Peyer's patch (tissue), 4 donors: ENCODE measurements at regions not wholly inside any gene's neighbourhood (a gene's known extent, or its start where the extent isn't known, plus 50 kb on each side); places are given as distances from the start of the nearest gene placed in this dataset.

Experiments used
- DNase-seq, 3 donors: peaks; one replicate each; pipeline ENCODE4 v3.0.0-alpha.2; 2017 to 2019
- H3K27ac ChIP-seq, 4 donors: fragments of 200-600 bp; sonication (generic); one replicate each; pipeline ENCODE4 v1.5.1; 2016 to 2019
- H3K27me3 ChIP-seq, 2 donors: fragments of 200-600 bp; sonication (generic); one replicate each; pipeline ENCODE4 v1.5.1; 2019
- H3K36me3 ChIP-seq, 3 donors: fragments of 200-600 bp; sonication (generic); one replicate each; pipeline ENCODE4 v1.5.1; 2016 to 2019
- H3K4me1 ChIP-seq, 4 donors: fragments of 200-600 bp; sonication (generic); one replicate each; pipeline ENCODE4 v1.5.1; 2016 to 2019
- H3K4me3 ChIP-seq, 4 donors: fragments of 200-600 bp; sonication (generic); 1 replicate in 3 of 4; 2 replicates in 1 of 4; pipeline ENCODE4 v1.5.1; 2016 to 2019; ENCODE audit warnings: mild to moderate bottlenecking in 1 of 4
- H3K9me3 ChIP-seq, 4 donors: fragments of 200-600 bp; sonication (generic); one replicate each; pipeline ENCODE4 v1.5.1; 2016 to 2019; ENCODE audit warnings: mild to moderate bottlenecking in 1 of 4
- CTCF ChIP-seq, 6 experiments: fragments of 450-650 bp in 4 of 6; fragments of 200-600 bp in 2 of 6; sonication (generic) in 1 of 6; IDR thresholded peaks; one replicate each; pipeline ENCODE4 v1.5.1; 2017 to 2019; ENCODE audit warnings: antibody characterized with exemption in 6 of 6, mild to moderate bottlenecking in 3 of 6, moderate library complexity in 1 of 6
- POLR2A ChIP-seq, 2 donors: fragments of 450-650 bp; IDR thresholded peaks; one replicate each; pipeline ENCODE4 v1.5.1; 2017; ENCODE audit warnings: antibody characterized with exemption in 2 of 2, mild to moderate bottlenecking in 2 of 2, moderate library complexity in 2 of 2

GRCh38 chr9:81459591-81459990, 229.8 kb downstream of the TLE1 start:
- H3K27ac ChIP-seq = no peak overlapping the region
- no peaks in the 10 kb centered on the region for H3K4me1 ChIP-seq
- no peaks in the 10 kb centered on the region for H3K36me3 ChIP-seq
- no peaks in the 10 kb centered on the region for H3K27me3 ChIP-seq
- no peak overlapping the region for H3K4me3 ChIP-seq
- TF ChIP-seq POLR2A (IDR thresholded peaks at IDR 0.05) (no peak), CTCF (IDR thresholded peaks at IDR 0.05) (no peak)
- DNase-seq = no peak
- no peaks in the 10 kb centered on the region for H3K9me3 ChIP-seq

DNA sequence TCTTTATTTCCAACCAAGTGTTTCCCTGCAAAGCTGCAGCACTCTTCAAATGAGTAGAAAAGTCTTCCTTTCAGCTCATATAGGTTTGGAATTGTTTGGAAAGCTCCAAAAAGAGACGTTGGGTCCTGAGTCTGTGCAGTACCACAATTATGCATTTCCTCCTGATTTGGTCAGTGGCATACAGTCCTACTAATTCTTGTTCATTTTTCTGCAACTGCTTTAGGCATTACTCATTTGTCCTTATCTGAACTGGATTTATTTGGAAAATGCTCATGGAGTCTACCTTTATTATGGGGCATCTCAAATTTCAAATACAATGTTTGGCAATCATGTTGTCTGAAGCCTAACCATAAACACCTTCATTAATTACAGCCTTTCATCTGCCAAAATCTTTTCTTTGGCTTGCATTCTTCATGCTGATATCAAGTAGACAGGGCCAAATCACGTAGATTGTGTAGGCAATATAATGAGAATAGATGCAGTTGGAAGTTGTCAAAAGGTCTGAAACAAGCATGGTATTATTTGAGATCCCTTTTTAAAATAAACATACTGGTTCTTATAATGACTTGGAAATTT, 232.8 kb downstream of the TLE1 start:
- no peak for DNase-seq
- Histone ChIP-seq H3K27me3 (no peaks in the 10 kb centered on the region), H3K4me3 (no peak overlapping the region), H3K36me3 (no peaks in the 10 kb centered on the region), H3K4me1 (no peaks in the 10 kb centered on the region), H3K27ac (no peak overlapping the region), H3K9me3 (no peaks in the 10 kb centered on the region)
- TF ChIP-seq CTCF (IDR thresholded peaks at IDR 0.05) (no peak), POLR2A (IDR thresholded peaks at IDR 0.05) (no peak)

- DNase-seq = no peak
- H3K27ac ChIP-seq = no peak overlapping the region
- H3K27me3 ChIP-seq = no peaks in the 10 kb centered on the region
- no peak for TF ChIP-seq POLR2A (IDR thresholded peaks at IDR 0.05)
- no peak for TF ChIP-seq CTCF (IDR thresholded peaks at IDR 0.05)
- no peak overlapping the region for H3K4me3 ChIP-seq
- no peaks in the 10 kb centered on the region for H3K9me3 ChIP-seq
- H3K4me1 ChIP-seq = no peaks in the 10 kb centered on the region
- no peaks in the 10 kb centered on the region for H3K36me3 ChIP-seq
Observed at GRCh38 chr9:81455462-81456219, 233.7 kb downstream of the TLE1 start.

DNA sequence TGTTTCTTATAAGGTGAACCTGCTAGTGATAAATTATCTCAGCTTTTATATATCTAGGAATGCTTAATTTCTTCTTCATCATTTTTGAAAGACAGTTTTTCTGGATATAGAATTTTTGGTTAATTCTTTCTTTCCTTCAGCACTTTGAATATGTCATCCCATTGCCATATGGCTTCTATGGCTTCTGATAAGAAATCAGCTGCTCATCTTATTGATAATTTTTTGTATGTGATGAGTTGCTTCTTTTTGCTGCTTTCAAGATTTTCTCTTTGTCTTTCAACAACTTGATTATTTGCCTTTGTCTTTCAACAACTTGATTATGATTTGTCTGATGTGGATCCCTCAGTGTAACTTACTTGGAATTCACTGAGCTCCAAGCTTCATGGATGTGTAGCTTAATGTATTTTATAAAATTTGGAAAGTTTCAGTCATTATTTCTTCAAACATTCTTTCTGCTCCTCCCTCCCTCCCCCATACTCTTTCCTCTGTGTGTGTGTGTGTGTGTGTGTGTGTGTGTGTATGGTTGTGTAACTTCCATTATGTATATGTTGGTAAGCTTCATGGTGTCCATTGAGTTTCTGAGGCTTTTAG, 243.9 kb downstream of the TLE1 start:
- Histone ChIP-seq H3K4me3 (no peak overlapping the region), H3K27me3 (no peaks in the 10 kb centered on the region), H3K9me3 (no peaks in the 10 kb centered on the region), H3K27ac (no peak overlapping the region), H3K36me3 (no peaks in the 10 kb centered on the region), H3K4me1 (no peaks in the 10 kb centered on the region)
- no peak for TF ChIP-seq CTCF (IDR thresholded peaks at IDR 0.05)
- no peak for DNase-seq

DNA sequence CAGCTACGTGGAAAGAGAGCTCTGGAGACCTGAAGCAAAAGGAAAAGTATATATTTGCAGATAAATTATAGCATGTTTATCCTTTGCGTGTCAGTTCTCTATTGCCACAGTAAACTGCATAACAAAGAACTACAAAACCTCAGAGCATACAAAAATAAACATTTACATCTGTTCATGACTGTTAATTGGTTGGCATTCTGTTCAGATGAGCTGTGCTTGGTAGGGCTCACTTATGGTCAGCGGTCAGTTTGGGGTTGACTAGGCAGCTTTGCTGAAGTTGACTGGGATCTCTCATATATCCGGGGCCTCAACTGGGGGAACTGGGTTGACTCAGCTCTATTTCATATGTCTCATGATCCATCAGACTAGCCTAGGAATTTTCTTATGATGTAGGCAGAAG, 257.7 kb downstream of the TLE1 start:
- Histone ChIP-seq H3K9me3 (peaks cover 0 to 6% (median 0%) of the 10 kb centered on the region in 4 donors), H3K4me1 (no peaks in the 10 kb centered on the region), H3K36me3 (no peaks in the 10 kb centered on the region), H3K27me3 (no peaks in the 10 kb centered on the region), H3K4me3 (no peak overlapping the region), H3K27ac (no peak overlapping the region)
- no peak for DNase-seq
- no peak for TF ChIP-seq CTCF (IDR thresholded peaks at IDR 0.05)
- TF ChIP-seq POLR2A (IDR thresholded peaks at IDR 0.05) = no peak
